ENCODE measurements at regions not wholly inside any gene's neighbourhood (a gene's known extent, or its start where the extent isn't known, plus 50 kb on each side); places are given as distances from the start of the nearest gene placed in this dataset.

- Histone ChIP-seq H3K4me3 (no peak overlapping the region), H3K4me1 (no peaks in the 10 kb centered on the region), H3K27ac (no peak overlapping the region), H3K9me3 (no peaks in the 10 kb centered on the region), H3K36me3 (no peaks in the 10 kb centered on the region), H3K27me3 (no peaks in the 10 kb centered on the region)
- TF ChIP-seq POLR2A (IDR thresholded peaks at IDR 0.05) (no peak), EP300 (IDR thresholded peaks at IDR 0.05) (no peak), CTCF (IDR thresholded peaks at IDR 0.05) (no peak)
- DNase-seq (ENCODE audit: low spot score in 2 of 2): no peak
- WGBS, 2 donors: 52 to 64% methylated on average over 8 of the region's 8 CpGs
Measured at GRCh38 chr5:152953788-152954483, 536.5 kb upstream of the GRIA1 start.

- Histone ChIP-seq H3K36me3 (no peaks in the 10 kb centered on the region), H3K9me3 (no peaks in the 10 kb centered on the region), H3K4me3 (no peak overlapping the region), H3K4me1 (no peaks in the 10 kb centered on the region), H3K27ac (no peak overlapping the region), H3K27me3 (no peaks in the 10 kb centered on the region)
- TF ChIP-seq CTCF (IDR thresholded peaks at IDR 0.05) (no peak), POLR2A (IDR thresholded peaks at IDR 0.05) (no peak), EP300 (IDR thresholded peaks at IDR 0.05) (no peak)
- WGBS, 2 donors: 71 to 78% methylated on average over 2 of the region's 2 CpGs
- no peak for DNase-seq (ENCODE audit: low spot score in 2 of 2)
Measured at GRCh38 chr5:152956943-152957613, 533.4 kb upstream of the GRIA1 start.

- H3K9me3 ChIP-seq: peaks cover 0 to 12% (median 2%) of the 10 kb centered on the region in 4 donors
- no peak overlapping the region for H3K4me3 ChIP-seq
- no peak overlapping the region for H3K27ac ChIP-seq
- H3K4me1 ChIP-seq: no peaks in the 10 kb centered on the region
- TF ChIP-seq EP300 (IDR thresholded peaks at IDR 0.05) (no peak), CTCF (IDR thresholded peaks at IDR 0.05) (no peak), POLR2A (IDR thresholded peaks at IDR 0.05) (no peak)
- no peak for DNase-seq (ENCODE audit: low spot score in 2 of 2)
- no peaks in the 10 kb centered on the region for H3K27me3 ChIP-seq
- H3K36me3 ChIP-seq: no peaks in the 10 kb centered on the region
- 58 to 82% methylated on average over 1 of the region's 1 CpG for WGBS, 2 donors
Measured at GRCh38 chr5:152978141-152978835, 512.2 kb upstream of the GRIA1 start.

GRCh38 chr5:152987131-152987530 is 503.3 kb upstream of the GRIA1 start:
- WGBS, 2 donors: 62 to 76% methylated on average over 1 of the region's 1 CpG
- no peak for TF ChIP-seq CTCF (IDR thresholded peaks at IDR 0.05)
- TF ChIP-seq EP300 (IDR thresholded peaks at IDR 0.05): no peak
- no peak for TF ChIP-seq POLR2A (IDR thresholded peaks at IDR 0.05)
- Histone ChIP-seq H3K9me3 (no peaks in the 10 kb centered on the region), H3K27me3 (no peaks in the 10 kb centered on the region), H3K27ac (no peak overlapping the region), H3K4me1 (no peaks in the 10 kb centered on the region), H3K36me3 (no peaks in the 10 kb centered on the region), H3K4me3 (no peak overlapping the region)
- no peak for DNase-seq (ENCODE audit: low spot score in 2 of 2)

GRCh38 chr5:152990217-152990616 is 500.3 kb upstream of the GRIA1 start:
- Histone ChIP-seq H3K4me3 (no peak overlapping the region), H3K27me3 (no peaks in the 10 kb centered on the region), H3K4me1 (no peaks in the 10 kb centered on the region), H3K36me3 (no peaks in the 10 kb centered on the region), H3K27ac (no peak overlapping the region), H3K9me3 (no peaks in the 10 kb centered on the region)
- TF ChIP-seq EP300 (IDR thresholded peaks at IDR 0.05) (no peak), POLR2A (IDR thresholded peaks at IDR 0.05) (no peak), CTCF (IDR thresholded peaks at IDR 0.05) (no peak)
- DNase-seq (ENCODE audit: low spot score in 2 of 2): no peak
- 86% methylated on average over 2 of the region's 2 CpGs for WGBS, 2 donors
